ENCODE measurements at regions not wholly inside any gene's neighbourhood (a gene's known extent, or its start where the extent isn't known, plus 50 kb on each side); places are given as distances from the start of the nearest gene placed in this dataset.
A peak's percentile ranks its signal among the peaks of the same experiment; 100 is the strongest.

DNA sequence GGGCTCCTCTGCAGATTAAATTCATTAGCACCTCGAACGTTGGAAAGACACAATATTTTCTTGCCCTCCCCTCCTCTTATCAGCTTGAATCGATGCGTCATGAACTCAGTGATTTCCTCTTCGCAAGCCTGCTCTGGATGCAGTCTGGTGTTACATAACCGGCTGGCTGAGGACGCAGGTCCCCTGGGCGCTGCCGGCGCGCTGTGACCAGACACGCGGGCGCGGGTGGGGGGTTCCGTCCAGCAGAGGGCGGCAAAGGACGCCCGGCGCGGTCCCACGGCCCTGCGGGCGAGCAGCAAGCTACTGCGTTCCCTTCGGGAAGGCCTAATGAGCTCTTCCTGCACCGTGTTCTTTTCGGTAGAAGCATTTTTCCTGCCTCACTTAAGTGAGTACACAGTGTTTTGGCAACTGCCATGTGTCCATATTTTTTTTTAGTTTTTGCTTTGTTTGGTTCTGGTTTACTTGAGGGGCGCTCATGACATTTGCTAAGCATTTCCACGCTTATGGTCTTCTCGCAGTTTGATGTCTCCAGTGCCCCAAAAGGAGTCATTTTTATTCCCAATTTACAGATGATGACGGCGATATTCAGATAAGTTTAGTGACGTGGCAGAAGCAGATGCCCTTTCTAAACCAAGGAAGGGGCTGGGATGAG is 112.2 kb upstream of the MBNL2 start (continued):
- TF ChIP-seq KLF6 (CRISPR knock-in tag; IDR thresholded peaks at IDR 0.05) (0 out of 2 replicates have a peak, but pooled peaks have one; percentile 51), STAT6 (CRISPR knock-in tag; IDR thresholded peaks at IDR 0.05; ENCODE audit: borderline replicate concordance) (no peak), MEIS1 (CRISPR knock-in tag; IDR thresholded peaks at IDR 0.05; ENCODE audit: borderline replicate concordance) (0 out of 2 replicates have a peak, but pooled peaks have one; percentile 61), GLI4 (CRISPR knock-in tag; IDR thresholded peaks at IDR 0.05; ENCODE audit: borderline replicate concordance) (no peak), HES4 (CRISPR knock-in tag; IDR thresholded peaks at IDR 0.05; ENCODE audit: borderline replicate concordance) (peak; percentile 59; the same call in 1 of the 2 replicates), ZNF556 (CRISPR knock-in tag; IDR thresholded peaks at IDR 0.05; ENCODE audit: borderline replicate concordance) (peak; percentile 75; the same call in 1 of the 2 replicates), SAP130 (CRISPR knock-in tag; IDR thresholded peaks at IDR 0.05; ENCODE audit: low read depth) (peak; percentile 66), ZNF674 (CRISPR knock-in tag; IDR thresholded peaks at IDR 0.05; ENCODE audit: low read depth) (no peak), THAP11 (CRISPR knock-in tag; IDR thresholded peaks at IDR 0.05) (peak; percentile 69; the same call in 1 of the 2 replicates), ZNF124 (CRISPR knock-in tag; IDR thresholded peaks at IDR 0.05) (peak; percentile 73; the same call in 1 of the 2 replicates), NRL (CRISPR knock-in tag; IDR thresholded peaks at IDR 0.05; ENCODE audit: borderline replicate concordance) (0 out of 2 replicates have a peak, but pooled peaks have one; percentile 37), FOXO4 (CRISPR knock-in tag; conservative IDR thresholded peaks at IDR 0.05) (no peak), ZNF619 (CRISPR knock-in tag; IDR thresholded peaks at IDR 0.05) (peak; percentile 59; the same call in 1 of the 2 replicates), ZNF496 (CRISPR knock-in tag; IDR thresholded peaks at IDR 0.05; ENCODE audit: insufficient replicate concordance) (no peak), ZNF576 (CRISPR knock-in tag; IDR thresholded peaks at IDR 0.05) (no peak), ZNF598 (CRISPR knock-in tag; IDR thresholded peaks at IDR 0.05; ENCODE audit: borderline replicate concordance) (peak; percentile 66; the same call in 1 of the 2 replicates), ZNF205 (CRISPR knock-in tag; IDR thresholded peaks at IDR 0.05) (0 out of 2 replicates have a peak, but pooled peaks have one; percentile 44), HMG20B (CRISPR knock-in tag; conservative IDR thresholded peaks at IDR 0.05) (no peak), CBX2 (IDR thresholded peaks at IDR 0.05; ENCODE audit: low read depth, low read length) (no peak), CBX2 (CRISPR knock-in tag; IDR thresholded peaks at IDR 0.05; ENCODE audit: low read depth) (no peak), RAD21 (CRISPR knock-in tag; IDR thresholded peaks at IDR 0.05) (peak; percentile 99), HIVEP1 (CRISPR knock-in tag; IDR thresholded peaks at IDR 0.05) (no peak)
- TF ChIP-seq, protein P1, sequence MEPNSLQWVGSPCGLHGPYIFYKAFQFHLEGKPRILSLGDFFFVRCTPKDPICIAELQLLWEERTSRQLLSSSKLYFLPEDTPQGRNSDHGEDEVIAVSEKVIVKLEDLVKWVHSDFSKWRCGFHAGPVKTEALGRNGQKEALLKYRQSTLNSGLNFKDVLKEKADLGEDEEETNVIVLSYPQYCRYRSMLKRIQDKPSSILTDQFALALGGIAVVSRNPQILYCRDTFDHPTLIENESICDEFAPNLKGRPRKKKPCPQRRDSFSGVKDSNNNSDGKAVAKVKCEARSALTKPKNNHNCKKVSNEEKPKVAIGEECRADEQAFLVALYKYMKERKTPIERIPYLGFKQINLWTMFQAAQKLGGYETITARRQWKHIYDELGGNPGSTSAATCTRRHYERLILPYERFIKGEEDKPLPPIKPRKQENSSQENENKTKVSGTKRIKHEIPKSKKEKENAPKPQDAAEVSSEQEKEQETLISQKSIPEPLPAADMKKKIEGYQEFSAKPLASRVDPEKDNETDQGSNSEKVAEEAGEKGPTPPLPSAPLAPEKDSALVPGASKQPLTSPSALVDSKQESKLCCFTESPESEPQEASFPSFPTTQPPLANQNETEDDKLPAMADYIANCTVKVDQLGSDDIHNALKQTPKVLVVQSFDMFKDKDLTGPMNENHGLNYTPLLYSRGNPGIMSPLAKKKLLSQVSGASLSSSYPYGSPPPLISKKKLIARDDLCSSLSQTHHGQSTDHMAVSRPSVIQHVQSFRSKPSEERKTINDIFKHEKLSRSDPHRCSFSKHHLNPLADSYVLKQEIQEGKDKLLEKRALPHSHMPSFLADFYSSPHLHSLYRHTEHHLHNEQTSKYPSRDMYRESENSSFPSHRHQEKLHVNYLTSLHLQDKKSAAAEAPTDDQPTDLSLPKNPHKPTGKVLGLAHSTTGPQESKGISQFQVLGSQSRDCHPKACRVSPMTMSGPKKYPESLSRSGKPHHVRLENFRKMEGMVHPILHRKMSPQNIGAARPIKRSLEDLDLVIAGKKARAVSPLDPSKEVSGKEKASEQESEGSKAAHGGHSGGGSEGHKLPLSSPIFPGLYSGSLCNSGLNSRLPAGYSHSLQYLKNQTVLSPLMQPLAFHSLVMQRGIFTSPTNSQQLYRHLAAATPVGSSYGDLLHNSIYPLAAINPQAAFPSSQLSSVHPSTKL (CRISPR knock-in tag; IDR thresholded peaks at IDR 0.05) = peak; percentile 79
